RKO (cell line): ENCODE measurements at regions not wholly inside any gene's neighbourhood (a gene's known extent, or its start where the extent isn't known, plus 50 kb on each side); places are given as distances from the start of the nearest gene placed in this dataset.
A peak's percentile ranks its signal among the peaks of the same experiment; 100 is the strongest.

Source experiments
- DNase-seq: peaks from one replicate; pipeline ENCODE4 v3.0.0-alpha.2; 2016; ENCODE audit warnings: low spot score

- no peak for DNase-seq
Observed at GRCh38 chr12:98060411-98060810, 455.0 kb upstream of the TMPO start.

- no peak for DNase-seq
Observed at GRCh38 chr12:98062464-98063245, 452.7 kb upstream of the TMPO start.

- no peak for DNase-seq
Observed at GRCh38 chr12:98064501-98064900, 450.9 kb upstream of the TMPO start.

- no peak for DNase-seq
Observed at GRCh38 chr12:98067795-98068194, 447.6 kb upstream of the TMPO start.

DNA sequence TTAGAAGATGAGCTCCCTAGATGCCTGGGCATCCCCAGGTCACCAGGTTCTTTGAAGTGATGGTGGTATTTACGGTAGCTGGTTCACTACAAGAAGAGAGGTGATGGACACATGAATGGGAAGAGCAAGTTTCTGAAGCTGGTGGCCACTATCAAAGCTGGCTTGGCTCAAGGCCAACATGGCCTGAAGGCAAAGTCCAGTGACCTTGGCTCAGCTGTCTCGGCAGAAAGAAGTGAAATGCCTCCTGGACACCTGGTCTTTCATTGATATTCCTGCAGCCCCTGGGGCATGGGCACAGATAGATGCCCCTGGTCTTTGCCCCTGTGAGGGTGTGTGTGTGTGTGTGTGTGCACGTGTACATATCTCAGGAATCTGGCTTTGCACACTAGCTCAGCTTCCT, 441.8 kb upstream of the TMPO start:
- DNase-seq = no peak

- no peak for DNase-seq
Observed at GRCh38 chr12:98074286-98074685, 441.1 kb upstream of the TMPO start.

GRCh38 chr12:98084391-98084790, 431.0 kb upstream of the TMPO start:
- DNase-seq = no peak

DNA sequence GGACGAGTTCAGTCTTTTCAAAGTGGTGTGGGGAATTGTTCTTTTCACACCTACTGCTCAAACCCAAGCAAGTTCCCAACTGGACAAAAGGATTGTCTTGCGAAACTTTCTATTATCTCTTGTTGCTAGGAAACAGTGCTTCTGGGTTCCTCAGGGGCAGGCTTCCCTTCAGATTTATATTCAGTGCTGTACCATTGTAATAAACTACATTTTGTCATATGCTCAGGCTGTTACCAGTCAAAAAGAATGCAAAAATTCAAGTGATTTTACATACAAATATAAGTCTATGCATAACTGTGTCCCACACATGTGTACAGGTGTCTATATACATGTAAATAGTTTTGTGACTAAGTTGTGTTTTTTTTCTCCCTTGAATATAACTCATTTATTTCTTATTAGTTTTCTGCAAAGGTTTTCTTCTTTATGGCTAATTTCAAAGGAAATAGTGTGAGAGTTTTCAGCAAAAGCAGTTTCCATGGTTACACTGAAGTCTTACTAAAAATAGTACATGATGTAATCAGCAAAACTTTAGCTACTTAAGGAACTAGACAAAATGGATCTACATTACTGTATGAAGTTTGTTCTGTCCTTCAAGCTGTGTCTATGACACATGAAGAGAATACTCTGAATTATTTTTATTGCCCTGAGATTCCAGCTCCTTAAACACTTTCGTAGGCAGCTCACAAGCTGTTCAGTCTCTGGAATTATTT, 430.2 kb upstream of the TMPO start:
- peak; percentile 1 for DNase-seq

DNA sequence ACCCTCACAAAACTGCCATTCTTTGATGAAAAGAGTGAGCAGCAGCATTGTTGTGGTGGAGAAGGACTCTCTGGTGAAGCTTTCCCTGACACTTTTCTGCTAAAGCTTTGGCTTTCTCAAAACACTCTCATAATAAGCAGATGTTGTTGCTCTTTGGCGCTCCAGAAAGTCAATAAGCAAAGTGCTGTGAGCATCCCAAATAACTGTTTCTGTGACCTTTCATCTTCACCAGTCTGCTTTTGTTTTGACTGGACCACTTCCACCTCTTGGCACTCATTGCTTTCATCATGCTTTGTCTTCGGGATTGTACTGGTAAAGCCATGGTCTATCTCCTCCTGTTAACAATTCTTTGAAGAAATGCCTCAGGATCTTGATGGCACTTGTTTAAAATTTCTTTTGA, 424.7 kb upstream of the TMPO start:
- DNase-seq = no peak

DNA sequence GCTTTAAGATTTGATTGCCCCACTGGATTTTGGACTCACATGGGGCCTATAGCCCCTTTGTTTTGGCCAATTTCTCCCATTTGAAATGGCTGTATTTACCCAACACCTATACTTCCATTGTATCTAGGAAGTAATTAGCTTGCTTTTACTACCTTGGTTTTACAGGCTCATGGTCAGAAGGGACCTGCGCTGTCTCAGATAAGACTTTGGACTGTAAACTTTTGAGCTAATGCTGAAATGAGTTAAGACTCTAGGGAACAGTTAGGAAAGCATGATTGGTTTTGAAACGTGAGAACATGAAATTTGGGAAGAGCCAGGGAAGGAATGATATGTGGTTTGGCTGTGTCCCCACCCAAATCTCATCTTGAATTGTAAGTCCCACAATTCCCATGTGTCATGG, 419.0 kb upstream of the TMPO start:
- no peak for DNase-seq

- no peak for DNase-seq
Observed at GRCh38 chr12:98106031-98106683, 409.2 kb upstream of the TMPO start.

DNA sequence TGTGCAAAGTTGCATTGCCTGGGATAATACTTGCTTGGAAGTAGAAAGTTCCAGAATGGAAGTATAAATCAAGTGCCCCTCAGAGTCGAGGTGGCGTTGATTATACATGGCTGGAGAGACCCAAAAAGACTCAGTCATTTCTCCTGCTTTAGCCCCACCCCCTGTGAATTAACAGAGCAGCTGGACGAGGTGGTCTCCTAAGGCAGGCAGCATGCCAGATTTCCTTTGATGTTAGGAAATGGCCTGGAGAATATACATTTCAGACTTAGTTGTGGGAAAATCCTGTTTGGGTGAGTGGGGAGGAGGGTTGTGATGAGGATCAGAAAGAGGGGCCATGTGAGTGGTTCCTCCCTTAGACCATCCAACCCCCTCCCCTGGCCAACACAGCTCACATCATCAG, 406.1 kb upstream of the TMPO start:
- DNase-seq = no peak

DNA sequence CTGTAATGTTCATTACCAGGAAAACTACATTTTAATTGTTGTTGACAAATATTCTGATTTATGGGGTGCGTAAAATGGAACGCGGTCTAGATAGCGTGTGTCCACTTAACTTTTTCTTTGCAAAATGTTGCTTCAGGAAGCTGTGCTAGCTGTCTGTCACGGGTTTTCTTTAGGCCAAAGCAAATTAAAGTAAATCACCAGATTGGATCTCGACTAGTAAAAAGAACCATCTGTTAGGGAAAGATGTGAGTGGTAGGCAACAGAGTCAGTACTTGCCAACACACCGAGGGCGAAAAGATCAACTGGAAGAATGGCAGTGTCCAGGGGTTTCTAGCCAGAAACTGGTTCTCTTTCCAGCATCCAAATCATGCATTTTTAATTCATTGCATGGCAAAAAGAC, 404.9 kb upstream of the TMPO start:
- no peak for DNase-seq

DNA sequence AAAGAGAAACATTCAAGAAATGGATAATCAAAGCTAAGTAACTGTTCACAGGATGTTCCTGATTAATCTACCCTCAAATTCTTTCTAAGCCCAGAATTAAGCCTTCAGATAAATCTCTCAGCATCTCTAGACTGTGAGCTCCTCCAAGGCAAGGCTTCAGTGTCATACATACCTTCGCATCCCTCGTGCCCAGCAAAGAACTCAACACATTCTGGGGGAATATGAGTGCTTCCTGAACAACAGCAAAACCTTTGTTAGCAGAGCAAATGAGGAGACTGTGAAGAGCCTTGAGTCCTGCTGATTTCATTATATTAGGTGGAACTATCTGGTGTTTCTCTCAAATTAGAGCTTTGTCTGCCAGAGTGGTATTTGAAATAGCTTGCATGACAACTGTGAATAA, 401.8 kb upstream of the TMPO start:
- no peak for DNase-seq

GRCh38 chr12:98121963-98122362, 393.4 kb upstream of the TMPO start:
- DNase-seq = no peak

- no peak for DNase-seq
Observed at GRCh38 chr12:98123021-98123461, 392.3 kb upstream of the TMPO start.

DNA sequence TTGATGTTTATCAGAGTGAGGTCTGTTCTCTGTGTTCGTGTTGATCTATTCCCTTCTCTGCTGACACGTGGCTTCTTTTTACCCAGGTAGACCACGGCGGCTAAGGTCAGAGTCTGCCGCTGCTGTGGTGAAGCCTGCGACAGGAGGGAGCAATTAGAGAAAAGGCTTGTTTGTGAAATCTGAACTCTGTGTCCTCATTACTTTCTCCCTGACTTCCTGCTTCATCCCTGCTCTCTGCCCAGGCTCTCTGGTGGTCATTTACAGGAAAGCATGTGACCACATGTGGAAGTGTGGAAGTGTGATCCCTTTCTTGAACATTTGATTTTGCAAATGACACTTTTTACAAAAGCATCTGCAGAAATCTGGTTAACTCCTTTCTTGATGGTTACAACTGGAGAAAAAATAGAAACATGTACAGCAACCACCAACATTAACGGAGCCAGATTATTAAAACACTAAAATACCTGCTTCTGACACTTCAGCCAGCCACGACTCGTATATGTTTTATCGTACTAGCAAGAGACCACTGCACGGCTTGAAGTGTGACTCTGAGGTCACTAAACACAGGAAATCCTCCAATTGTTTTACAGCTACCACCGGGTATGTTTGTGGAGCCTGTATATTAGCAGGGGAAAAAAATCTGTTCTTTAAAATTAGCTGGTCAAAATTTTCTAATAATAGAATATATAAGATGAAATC, 388.6 kb upstream of the TMPO start:
- DNase-seq = no peak

GRCh38 chr12:98127336-98127679, 388.1 kb upstream of the TMPO start:
- no peak for DNase-seq

GRCh38 chr12:98127854-98128253, 387.5 kb upstream of the TMPO start:
- DNase-seq = no peak

DNA sequence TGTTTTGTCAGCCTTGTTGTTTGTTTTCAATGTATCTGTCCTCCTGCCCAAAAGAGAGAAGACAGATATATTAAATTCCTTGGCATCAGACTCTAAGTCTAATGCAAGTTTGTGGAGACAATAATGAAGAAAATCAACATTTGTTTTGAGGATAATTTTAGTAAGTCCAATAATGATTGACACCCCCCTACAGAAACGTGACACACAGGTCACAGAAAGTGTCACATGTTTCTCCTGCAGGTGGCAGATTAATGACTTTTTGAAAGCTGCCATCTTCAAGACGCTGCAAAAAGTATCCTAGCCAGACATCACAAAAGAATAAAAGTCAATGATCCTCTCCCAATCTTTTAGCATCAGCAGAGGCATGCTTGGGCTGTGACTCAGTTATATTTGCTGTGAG, 378.8 kb upstream of the TMPO start:
- no peak for DNase-seq

- no peak for DNase-seq
Observed at GRCh38 chr12:98137278-98137677, 378.1 kb upstream of the TMPO start.

GRCh38 chr12:98144953-98145352, 370.4 kb upstream of the TMPO start:
- no peak for DNase-seq

DNA sequence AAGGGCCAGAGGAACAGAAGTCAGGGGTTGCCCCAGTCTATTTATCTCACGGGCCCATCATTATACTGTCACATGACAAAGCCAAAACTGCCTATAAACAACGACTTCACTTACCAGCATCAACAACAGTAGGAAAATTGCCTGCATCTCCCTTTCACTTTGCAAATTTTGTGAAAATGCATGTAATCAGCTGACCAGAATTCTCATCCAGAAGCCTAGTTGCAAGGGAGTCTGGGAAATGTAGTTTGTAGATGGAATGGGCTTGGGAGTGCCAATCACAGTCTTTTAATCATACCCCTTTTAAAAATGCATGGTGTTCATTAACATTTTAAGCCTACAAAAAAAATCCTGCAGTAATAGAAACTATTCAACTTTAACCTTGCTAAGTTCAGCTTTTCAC, 369.3 kb upstream of the TMPO start:
- no peak for DNase-seq
